ENCODE measurements at regions not wholly inside any gene's neighbourhood (a gene's known extent, or its start where the extent isn't known, plus 50 kb on each side); places are given as distances from the start of the nearest gene placed in this dataset.

DNA sequence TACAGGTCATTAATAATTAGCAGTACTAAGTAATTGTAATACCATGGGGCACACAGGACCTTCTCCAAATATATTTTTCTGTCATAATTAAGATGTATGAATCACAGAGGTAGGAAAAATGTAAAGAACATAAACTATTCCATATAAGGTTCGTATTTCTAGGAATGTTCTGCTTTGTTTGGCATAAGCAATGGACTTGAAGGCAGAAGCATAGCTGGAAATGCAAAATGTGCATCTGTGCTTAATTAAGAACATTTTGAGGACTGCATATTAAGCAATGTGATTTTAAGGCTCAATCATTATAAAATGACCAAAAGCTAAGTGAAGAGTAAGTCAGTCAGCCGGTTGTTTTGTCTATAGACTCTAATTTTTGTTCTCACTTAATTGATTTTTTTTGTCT is 123.2 kb downstream of the RBM43 start:
- Histone ChIP-seq H3K27ac (ENCODE audit: low read length) (no peak overlapping the region), H3K27me3 (ENCODE audit: control insufficient read depth, insufficient read depth, low read length) (no peaks in the 10 kb centered on the region), H3K4me3 (ENCODE audit: low read depth in 2 of 2, low read length in 2 of 2) (no peak overlapping the region), H3K36me3 (ENCODE audit: control insufficient read depth, insufficient read depth, low read length) (no peaks in the 10 kb centered on the region), H3K4me1 (ENCODE audit: control insufficient read depth, insufficient read depth, low read length) (no peaks in the 10 kb centered on the region), H3K9me3 (ENCODE audit: control insufficient read depth, insufficient read depth, low read depth, low read length) (no peaks in the 10 kb centered on the region)
- intact Hi-C loops (cut with micrococcal nuclease; ENCODE audit: unreplicated experiment), result no loop called here
- TF ChIP-seq TCF7L2 (IDR thresholded peaks at IDR 0.05; ENCODE audit: low read depth, low read length) (no peak), POLR2AphosphoS5 (IDR thresholded peaks at IDR 0.05; ENCODE audit: low read depth, low read length) (no peak)
- ATAC-seq, result no peak
- ChIA-PET POLR2A (no interaction called here), CTCF (no interaction called here)
- no TSS peak for BruUV-seq (replicated peaks)
- no peak for DNase-seq (ENCODE audit: low read depth, low spot score)
- in situ Hi-C loops (cut with HindIII; ENCODE audit: low pct_unique_long_range_greater_than_20kb, low sequenced_read_pairs), result no loop called here

DNA sequence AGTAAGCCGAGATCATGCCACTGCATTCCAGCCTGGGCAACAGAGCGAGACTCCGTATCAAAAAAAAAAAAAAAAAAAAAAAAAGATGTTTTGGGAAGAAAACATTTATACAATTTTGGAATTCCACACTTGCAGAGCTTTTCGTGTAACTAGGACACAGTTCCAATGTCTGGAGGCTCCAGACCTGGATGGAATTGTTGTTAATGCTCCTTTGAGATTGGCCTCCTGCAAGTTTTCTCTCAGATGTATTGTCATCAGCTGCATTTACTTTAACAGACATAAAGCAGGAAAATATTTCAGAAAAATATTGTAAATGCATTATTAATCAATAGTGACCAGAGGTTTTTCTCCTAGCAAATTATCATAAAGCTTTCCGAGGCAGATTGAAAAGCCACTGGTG is 124.1 kb downstream of the RBM43 start:
- no peaks in the 10 kb centered on the region for H3K27me3 ChIP-seq (ENCODE audit: control insufficient read depth, insufficient read depth, low read length)
- H3K4me1 ChIP-seq (ENCODE audit: control insufficient read depth, insufficient read depth, low read length), result no peaks in the 10 kb centered on the region
- TF ChIP-seq POLR2AphosphoS5 (IDR thresholded peaks at IDR 0.05; ENCODE audit: low read depth, low read length) (no peak), TCF7L2 (IDR thresholded peaks at IDR 0.05; ENCODE audit: low read depth, low read length) (no peak), SIN3A (IDR thresholded peaks at IDR 0.05; ENCODE audit: borderline replicate concordance, insufficient read depth, low read depth, low read length) (no peak)
- TF ChIP-seq, protein P1, sequence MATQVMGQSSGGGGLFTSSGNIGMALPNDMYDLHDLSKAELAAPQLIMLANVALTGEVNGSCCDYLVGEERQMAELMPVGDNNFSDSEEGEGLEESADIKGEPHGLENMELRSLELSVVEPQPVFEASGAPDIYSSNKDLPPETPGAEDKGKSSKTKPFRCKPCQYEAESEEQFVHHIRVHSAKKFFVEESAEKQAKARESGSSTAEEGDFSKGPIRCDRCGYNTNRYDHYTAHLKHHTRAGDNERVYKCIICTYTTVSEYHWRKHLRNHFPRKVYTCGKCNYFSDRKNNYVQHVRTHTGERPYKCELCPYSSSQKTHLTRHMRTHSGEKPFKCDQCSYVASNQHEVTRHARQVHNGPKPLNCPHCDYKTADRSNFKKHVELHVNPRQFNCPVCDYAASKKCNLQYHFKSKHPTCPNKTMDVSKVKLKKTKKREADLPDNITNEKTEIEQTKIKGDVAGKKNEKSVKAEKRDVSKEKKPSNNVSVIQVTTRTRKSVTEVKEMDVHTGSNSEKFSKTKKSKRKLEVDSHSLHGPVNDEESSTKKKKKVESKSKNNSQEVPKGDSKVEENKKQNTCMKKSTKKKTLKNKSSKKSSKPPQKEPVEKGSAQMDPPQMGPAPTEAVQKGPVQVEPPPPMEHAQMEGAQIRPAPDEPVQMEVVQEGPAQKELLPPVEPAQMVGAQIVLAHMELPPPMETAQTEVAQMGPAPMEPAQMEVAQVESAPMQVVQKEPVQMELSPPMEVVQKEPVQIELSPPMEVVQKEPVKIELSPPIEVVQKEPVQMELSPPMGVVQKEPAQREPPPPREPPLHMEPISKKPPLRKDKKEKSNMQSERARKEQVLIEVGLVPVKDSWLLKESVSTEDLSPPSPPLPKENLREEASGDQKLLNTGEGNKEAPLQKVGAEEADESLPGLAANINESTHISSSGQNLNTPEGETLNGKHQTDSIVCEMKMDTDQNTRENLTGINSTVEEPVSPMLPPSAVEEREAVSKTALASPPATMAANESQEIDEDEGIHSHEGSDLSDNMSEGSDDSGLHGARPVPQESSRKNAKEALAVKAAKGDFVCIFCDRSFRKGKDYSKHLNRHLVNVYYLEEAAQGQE (IDR thresholded peaks at IDR 0.05; ENCODE audit: insufficient read depth in 1 of 2, low read depth in 2 of 2, low read length in 1 of 2), result no peak
- TF ChIP-seq, protein P2, sequence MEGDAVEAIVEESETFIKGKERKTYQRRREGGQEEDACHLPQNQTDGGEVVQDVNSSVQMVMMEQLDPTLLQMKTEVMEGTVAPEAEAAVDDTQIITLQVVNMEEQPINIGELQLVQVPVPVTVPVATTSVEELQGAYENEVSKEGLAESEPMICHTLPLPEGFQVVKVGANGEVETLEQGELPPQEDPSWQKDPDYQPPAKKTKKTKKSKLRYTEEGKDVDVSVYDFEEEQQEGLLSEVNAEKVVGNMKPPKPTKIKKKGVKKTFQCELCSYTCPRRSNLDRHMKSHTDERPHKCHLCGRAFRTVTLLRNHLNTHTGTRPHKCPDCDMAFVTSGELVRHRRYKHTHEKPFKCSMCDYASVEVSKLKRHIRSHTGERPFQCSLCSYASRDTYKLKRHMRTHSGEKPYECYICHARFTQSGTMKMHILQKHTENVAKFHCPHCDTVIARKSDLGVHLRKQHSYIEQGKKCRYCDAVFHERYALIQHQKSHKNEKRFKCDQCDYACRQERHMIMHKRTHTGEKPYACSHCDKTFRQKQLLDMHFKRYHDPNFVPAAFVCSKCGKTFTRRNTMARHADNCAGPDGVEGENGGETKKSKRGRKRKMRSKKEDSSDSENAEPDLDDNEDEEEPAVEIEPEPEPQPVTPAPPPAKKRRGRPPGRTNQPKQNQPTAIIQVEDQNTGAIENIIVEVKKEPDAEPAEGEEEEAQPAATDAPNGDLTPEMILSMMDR (IDR thresholded peaks at IDR 0.05), result no peak
- H3K27ac ChIP-seq (ENCODE audit: low read length), result no peak overlapping the region
- ATAC-seq (no peak), DNase-seq (ENCODE audit: low read depth, low spot score) (no peak)
- in situ Hi-C loops (cut with HindIII; ENCODE audit: low pct_unique_long_range_greater_than_20kb, low sequenced_read_pairs), result no loop called here
- H3K36me3 ChIP-seq (ENCODE audit: control insufficient read depth, insufficient read depth, low read length), result no peaks in the 10 kb centered on the region
- no TSS peak for BruUV-seq (replicated peaks)
- H3K4me3 ChIP-seq (ENCODE audit: low read depth in 2 of 2, low read length in 2 of 2), result no peak overlapping the region
- intact Hi-C loops (cut with micrococcal nuclease; ENCODE audit: unreplicated experiment), result no loop called here
- ChIA-PET CTCF (no interaction called here), POLR2A (no interaction called here)
- no peaks in the 10 kb centered on the region for H3K9me3 ChIP-seq (ENCODE audit: control insufficient read depth, insufficient read depth, low read depth, low read length)

DNA sequence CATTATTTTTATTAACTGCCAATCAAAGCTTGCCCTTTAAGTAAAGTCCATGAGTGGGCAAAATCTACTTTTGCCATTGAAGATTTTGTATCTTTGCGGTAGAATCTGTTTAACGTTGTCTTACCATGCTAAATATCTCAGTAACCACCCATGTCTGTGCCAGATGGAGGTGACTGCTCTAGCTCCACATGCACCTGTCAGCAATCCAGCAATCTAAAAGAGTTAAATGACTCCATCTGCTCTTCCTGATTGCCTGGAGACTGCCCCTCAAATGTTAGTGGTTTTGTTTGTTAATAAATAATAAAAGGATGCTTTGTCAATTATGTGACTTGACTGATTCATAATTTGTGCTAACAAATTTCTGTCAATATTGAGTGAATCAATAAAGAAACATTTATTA is 141.7 kb downstream of the RBM43 start:
- Histone ChIP-seq H3K27ac (ENCODE audit: low read length) (no peak overlapping the region), H3K4me3 (ENCODE audit: low read depth in 2 of 2, low read length in 2 of 2) (no peak overlapping the region), H3K36me3 (ENCODE audit: control insufficient read depth, insufficient read depth, low read length) (no peaks in the 10 kb centered on the region), H3K9me3 (ENCODE audit: control insufficient read depth, insufficient read depth, low read depth, low read length) (no peaks in the 10 kb centered on the region), H3K27me3 (ENCODE audit: control insufficient read depth, insufficient read depth, low read length) (no peaks in the 10 kb centered on the region), H3K4me1 (ENCODE audit: control insufficient read depth, insufficient read depth, low read length) (no peaks in the 10 kb centered on the region)
- no peak for ATAC-seq
- DNase-seq (ENCODE audit: low read depth, low spot score), result no peak
- ChIA-PET CTCF (no interaction called here), POLR2A (no interaction called here)
- intact Hi-C loops (cut with micrococcal nuclease; ENCODE audit: unreplicated experiment) (no loop called here), in situ Hi-C loops (cut with HindIII; ENCODE audit: low pct_unique_long_range_greater_than_20kb, low sequenced_read_pairs) (no loop called here)
- BruUV-seq (replicated peaks), result no TSS peak
- no peak for TF ChIP-seq TCF7L2 (IDR thresholded peaks at IDR 0.05; ENCODE audit: low read depth, low read length)
- no peak for TF ChIP-seq POLR2AphosphoS5 (IDR thresholded peaks at IDR 0.05; ENCODE audit: low read depth, low read length)
- no peak for TF ChIP-seq SIN3A (IDR thresholded peaks at IDR 0.05; ENCODE audit: borderline replicate concordance, insufficient read depth, low read depth, low read length)
- TF ChIP-seq, protein P1 (IDR thresholded peaks at IDR 0.05; ENCODE audit: insufficient read depth in 1 of 2, low read depth in 2 of 2, low read length in 1 of 2), result no peak
- TF ChIP-seq, protein P2 (IDR thresholded peaks at IDR 0.05), result no peak
